ENCODE measurements at regions not wholly inside any gene's neighbourhood (a gene's known extent, or its start where the extent isn't known, plus 50 kb on each side); places are given as distances from the start of the nearest gene placed in this dataset.

- no peak for DNase-seq (ENCODE audit: low read depth)
Observed at GRCh38 chr16:17852977-17853702, 382.4 kb upstream of the XYLT1 start.

DNA sequence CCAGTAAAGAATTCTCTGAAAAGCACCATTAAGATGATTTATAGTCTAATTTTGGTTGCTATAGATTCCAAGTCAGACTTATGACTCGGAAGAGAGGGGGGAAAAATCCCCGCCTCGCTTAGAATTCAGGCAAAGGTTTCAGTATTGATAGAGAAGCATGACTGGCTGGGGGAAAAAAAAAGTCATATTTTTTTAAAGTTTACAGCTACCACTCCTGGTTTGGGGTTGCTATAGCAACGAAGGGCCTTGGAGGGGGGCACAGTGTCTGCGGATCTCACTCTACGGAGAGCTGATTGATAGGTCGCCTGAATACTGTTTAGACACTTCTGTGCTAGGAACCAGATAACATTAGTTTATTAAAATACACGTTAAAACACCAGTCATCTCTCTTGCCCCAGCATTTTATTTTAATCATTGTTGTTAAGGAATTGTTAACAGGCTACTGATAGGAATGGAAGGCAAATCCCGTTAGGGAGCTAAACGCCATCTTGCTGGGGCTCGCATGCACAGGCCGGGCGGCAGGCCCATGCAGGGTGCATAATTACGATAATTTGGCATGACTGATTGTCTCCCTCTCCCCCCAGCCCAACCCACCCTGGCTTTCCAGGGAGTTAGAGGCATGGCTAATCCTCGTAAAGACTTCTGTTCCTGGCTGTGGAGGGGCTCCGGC lies 380.0 kb upstream of the XYLT1 start:
- DNase-seq (ENCODE audit: low read depth) = no peak

DNA sequence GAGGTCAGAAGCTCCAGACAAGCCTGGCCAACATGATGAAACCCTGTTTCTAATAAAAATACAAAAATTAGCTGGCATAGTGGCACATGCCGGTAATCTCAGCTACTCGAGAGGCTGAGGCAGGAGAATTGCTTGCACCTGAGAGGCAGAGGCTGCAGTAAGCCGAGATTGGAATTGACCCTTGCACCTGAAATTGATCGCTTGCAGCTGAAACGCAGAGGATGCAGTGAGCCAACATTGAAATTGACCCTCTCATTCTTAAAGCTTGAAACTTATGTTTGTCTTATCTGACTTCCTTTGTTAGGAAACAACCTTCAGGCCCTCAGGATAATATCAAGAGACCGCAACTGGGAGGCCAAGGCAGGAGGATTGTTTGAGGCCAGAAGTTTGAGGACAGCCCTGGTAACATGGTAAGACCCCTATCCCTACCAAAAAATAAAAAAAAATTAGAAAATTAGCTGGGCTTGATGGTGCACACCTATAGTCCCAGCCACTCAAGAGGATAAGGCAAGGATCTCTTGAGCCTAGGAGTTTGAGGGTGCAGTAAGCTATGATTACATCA lies 376.6 kb upstream of the XYLT1 start:
- DNase-seq (ENCODE audit: low read depth) = no peak

DNA sequence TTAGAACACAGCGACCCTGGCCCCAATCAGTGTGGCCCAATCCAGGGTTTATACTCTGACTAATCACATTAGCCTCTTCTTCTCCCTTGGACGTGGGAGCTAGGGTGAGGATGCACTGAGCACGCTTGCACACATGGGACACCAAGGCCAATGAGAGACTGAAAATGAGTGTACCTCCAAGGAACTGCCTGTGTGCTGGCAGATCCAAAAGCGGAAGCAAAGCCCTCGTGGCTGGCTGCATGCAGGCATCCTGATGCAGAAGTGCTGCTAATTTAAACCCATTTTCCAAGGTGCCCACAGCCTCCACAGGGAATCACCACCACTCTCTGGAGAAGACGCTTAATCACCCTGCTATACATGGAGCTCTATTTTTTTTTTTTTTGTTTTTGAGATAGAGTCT lies 375.3 kb upstream of the XYLT1 start:
- DNase-seq (ENCODE audit: low read depth) = no peak

GRCh38 chr16:17845031-17845430 lies 374.3 kb upstream of the XYLT1 start:
- DNase-seq (ENCODE audit: low read depth) = no peak

DNA sequence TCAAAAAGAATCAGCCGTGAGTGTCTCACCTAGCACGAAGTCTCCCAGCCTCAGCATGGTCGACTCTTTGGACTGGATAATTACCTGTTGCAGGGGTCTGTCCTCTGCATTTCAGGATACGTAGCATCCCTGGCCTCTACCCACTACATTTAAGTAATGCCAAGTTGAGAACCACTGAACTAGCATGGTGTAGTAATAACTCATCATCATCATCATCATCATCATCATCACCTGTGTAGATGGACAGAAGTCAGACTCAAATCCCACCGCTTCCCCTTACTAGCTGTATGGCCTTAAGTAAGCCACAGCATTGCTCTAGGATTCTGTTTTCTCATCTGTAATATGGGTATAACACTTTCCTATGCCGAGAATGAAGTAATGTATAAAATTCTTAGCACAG lies 373.1 kb upstream of the XYLT1 start:
- no peak for DNase-seq (ENCODE audit: low read depth)

DNA sequence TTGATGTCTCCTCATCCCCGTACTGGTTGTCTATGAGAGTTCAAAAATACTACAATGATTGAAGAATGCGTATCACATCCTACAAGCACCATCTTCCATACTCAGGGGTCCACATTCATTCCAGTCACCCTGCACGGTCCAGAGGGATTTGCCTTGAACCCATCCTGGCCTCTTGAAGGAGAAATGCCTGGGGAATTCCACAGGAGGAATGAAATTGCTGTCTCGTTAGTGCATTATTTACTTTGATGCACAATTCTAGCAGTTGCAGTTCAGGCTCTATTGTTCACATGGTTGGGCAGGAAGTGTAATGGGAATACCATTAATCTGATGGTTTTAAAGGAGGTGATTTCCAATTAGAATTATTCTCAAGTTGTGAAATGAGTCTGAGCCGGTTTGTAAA lies 369.1 kb upstream of the XYLT1 start:
- no peak for DNase-seq (ENCODE audit: low read depth)

GRCh38 chr16:17839272-17839671 lies 368.5 kb upstream of the XYLT1 start:
- no peak for DNase-seq (ENCODE audit: low read depth)

GRCh38 chr16:17836868-17837602 lies 366.3 kb upstream of the XYLT1 start:
- DNase-seq (ENCODE audit: low read depth) = peak; percentile 99

DNA sequence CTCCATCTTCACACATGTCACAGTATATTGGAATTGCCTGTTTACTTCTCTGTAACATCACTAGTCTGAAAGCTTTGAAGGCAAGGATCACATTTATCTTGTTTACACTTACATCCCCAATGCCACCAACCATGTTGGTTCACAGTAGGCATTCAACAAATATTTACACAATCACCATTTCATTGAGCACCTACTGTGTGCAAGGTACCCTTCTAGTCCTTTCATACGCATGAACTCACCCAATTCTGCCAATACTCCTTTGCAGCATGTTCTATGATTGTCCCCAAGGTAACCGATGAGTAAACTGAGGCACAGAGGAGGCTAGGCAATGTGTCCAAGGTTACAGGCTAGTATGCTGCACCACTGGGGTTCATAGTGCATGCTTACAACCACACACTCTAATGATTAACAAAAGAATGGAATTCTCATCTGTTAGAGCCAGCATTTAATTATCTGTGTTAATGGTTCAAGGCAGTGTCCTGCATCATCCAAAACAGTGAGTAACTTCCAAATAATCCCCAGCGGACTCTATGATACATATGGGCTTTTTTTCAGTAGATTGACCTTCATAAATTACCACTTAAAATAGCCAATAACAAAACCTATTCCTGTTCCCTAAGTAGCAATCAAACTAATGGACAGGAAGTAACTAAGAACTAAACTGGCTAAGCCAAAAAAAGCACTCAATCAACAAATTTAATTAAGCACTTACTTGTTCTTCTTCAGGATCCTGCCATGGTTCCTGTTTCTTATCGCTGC lies 364.5 kb upstream of the XYLT1 start:
- peak; percentile 8 for DNase-seq (ENCODE audit: low read depth)

DNA sequence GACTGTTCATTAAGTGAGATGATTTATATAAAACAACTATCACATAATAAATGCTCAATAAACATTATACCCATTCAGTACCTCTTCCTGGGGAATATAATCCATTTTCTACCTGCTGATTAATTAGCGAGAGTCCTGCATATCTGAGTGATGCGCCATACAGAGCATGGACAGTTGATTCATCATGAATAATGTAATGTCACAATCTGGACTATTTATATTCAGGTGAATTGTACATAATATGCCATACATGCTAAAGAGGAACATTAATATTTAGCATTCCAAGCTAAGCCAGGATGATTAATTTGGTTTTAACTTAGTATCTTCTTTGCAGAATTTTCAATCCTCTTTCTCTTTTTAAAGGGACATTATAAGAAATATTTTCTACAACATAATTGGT lies 362.0 kb upstream of the XYLT1 start:
- peak; percentile 44 for DNase-seq (ENCODE audit: low read depth)

DNA sequence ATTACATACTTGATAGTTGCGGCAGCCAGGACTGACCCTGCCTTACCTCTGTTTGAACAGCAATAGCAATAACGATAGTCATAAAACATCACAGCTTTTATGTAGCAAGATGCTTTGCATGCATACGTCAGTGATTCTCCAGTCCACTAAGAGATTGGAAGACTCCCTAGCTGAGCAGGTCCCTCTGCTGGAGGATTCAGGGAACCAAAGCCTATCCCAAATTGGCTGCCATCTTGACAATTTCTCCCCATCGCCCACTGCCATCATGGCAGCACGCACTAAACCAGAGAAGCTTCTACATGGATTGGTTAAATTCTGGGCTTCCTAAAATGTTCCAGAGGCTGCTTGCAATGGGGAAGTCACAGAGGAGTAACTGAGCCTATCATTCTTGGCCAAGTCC lies 360.6 kb upstream of the XYLT1 start:
- peak; percentile 24 for DNase-seq (ENCODE audit: low read depth)

GRCh38 chr16:17830651-17831050 lies 359.9 kb upstream of the XYLT1 start:
- DNase-seq (ENCODE audit: low read depth) = no peak

GRCh38 chr16:17829811-17830210 lies 359.1 kb upstream of the XYLT1 start:
- DNase-seq (ENCODE audit: low read depth) = peak; percentile 88

GRCh38 chr16:17828012-17828411 lies 357.3 kb upstream of the XYLT1 start:
- peak; percentile 82 for DNase-seq (ENCODE audit: low read depth)

- DNase-seq (ENCODE audit: low read depth) = peak; percentile 52
Observed at GRCh38 chr16:17827313-17827712, 356.6 kb upstream of the XYLT1 start.

DNA sequence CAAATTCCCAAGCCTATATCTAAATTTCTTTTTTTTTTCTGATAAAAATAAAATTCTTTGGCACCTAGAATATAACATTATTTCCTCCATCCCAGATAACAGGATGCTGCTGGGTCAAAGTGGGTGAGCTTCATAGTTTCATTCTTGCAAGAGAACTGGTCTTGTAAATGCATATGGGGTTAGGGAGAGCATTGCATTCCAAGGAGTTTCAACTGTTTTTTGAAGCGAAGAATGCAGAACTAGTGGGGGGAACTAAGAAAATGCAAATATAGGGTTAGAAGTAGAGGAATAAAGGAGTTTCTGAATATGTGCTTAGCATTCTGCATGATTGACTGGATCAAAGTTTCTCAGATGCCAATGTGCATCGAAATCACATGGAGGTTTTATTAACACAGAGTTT lies 347.2 kb upstream of the XYLT1 start:
- no peak for DNase-seq (ENCODE audit: low read depth)

- DNase-seq (ENCODE audit: low read depth) = no peak
Observed at GRCh38 chr16:17817260-17817659, 346.5 kb upstream of the XYLT1 start.

DNA sequence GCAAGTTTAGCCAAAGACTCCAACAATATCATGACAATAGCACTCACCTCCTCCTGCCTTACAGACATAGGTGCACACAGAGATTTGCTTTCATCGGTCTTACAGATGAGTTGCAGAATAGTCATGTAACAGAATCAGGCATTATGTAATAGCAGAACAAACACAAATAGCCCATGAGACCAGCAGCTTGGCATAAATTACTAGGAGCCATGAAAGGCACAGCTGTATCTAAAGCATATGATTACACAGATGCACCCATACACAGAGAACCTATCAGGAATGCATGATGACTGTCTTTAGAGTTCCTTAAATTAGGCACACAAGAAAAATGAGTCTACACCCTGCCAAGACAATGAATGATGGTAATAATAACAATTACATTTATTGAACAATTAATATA lies 342.0 kb upstream of the XYLT1 start:
- DNase-seq (ENCODE audit: low read depth) = no peak

DNA sequence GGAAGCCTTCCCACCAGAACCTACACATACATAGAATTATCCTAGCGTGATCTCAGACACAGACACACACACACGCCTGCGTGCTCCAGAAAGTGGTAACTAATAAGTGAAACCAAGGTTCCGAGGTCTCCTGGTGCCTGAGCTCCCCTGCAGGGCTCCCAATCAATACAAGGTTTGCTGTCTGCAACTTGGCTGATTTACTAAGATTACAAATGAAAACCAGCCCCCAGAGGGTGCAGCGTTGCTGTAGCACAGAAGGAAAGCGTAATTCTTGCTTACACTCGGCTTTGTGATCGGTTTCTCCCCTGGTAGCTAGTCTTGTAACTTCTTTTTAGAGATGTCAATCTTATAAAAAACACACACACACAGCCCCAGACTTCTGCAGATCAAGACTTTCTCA lies 334.1 kb upstream of the XYLT1 start:
- no peak for DNase-seq (ENCODE audit: low read depth)

GRCh38 chr16:17803625-17804410 lies 333.1 kb upstream of the XYLT1 start:
- peak; percentile 90 for DNase-seq (ENCODE audit: low read depth)

Data from amniotic epithelial cell (primary cell).